GM18951 (cell line): ENCODE measurements at regions not wholly inside any gene's neighbourhood (a gene's known extent, or its start where the extent isn't known, plus 50 kb on each side); places are given as distances from the start of the nearest gene placed in this dataset.

Experiments
- POLR2A ChIP-seq: IDR thresholded peaks from 4 replicates; pipeline ENCODE4 v1.6.1; 2011; ENCODE audit warnings: mild to moderate bottlenecking; ENCODE audit not compliant: insufficient read length, insufficient read depth; ENCODE audit errors: extremely low read depth
- in situ Hi-C: fragments of 300-500 bp; cut with MboI; formaldehyde crosslinking; loops from one replicate; pipeline ENCODE4 v1.12.0; 2022; ENCODE audit warnings: low sequenced_read_pairs, mixed read lengths, inconsistent platforms; ENCODE audit not compliant: unreplicated experiment

DNA sequence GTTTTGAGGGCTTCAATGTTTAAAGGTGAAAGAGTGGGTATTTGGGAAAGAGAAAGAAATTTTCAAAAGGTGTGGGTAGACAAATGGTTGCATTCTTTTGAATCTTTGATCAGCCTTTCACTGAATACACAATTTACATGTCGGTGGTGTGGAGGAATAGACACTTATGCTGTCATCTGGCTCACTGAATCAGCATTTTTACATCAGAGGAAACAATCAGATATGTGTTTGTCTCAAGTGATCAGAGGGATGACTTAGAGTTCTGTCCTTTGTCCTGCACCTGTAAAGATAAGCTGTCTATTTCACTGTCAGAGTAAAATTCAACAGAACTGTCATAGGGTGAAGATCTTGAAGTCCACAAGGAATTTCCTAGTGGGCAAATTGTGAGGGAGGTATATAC, 170.9 kb upstream of the USP25 start:
- in situ Hi-C loops, result no loop called here
- TF ChIP-seq POLR2A, result no peak

DNA sequence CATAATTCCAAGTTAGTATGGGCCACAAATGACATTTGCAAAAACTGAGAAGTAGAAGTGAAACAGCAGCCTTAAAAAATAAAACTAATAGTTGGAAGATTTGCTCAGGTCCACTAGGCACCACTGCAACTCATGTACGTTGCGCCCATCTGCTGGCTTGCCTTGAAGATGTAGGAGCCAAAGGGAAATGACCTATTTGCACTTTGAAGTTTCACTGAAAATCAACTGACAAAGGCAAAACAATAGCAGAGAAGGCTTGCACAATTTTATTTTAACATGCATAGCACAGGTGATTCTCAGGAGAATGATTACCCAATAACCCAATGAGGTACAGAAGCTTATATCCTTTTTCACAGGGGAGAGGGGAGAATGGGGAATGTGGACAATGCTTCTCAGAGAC, 170.1 kb upstream of the USP25 start:
- TF ChIP-seq POLR2A, result no peak
- in situ Hi-C loops, result no loop called here

DNA sequence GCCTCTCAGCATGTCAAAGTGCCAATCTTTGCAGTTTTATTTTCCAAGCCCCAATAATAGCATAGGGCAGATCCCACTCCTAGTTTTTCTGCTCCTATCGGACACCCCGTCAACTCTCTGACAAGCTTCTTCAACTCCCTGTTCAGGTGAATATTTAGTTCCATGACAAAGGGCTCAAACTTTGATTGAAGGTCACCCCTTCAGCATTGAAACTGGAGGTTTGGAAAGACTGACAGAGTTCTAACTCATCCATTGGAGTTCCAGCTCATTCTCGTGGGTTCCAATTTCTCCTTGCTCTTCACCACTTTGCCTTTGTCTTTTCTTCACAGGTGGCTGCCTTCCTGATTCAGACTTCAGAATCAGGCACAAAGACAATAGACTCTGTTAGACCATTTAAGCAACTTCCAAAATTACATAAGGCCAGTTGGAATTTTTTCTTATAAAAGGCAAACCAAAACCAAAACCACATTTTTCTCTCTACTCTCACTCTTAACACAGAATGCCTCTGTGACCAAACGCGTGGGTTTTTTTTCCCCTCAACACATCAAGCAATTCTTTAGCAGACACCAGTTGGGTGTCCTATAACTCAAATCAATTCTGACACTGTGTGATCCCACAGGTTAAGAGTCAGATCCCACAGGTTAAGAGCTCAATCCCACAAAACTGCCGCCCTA, 169.3 kb upstream of the USP25 start:
- no peak for TF ChIP-seq POLR2A
- in situ Hi-C loops, result no loop called here

DNA sequence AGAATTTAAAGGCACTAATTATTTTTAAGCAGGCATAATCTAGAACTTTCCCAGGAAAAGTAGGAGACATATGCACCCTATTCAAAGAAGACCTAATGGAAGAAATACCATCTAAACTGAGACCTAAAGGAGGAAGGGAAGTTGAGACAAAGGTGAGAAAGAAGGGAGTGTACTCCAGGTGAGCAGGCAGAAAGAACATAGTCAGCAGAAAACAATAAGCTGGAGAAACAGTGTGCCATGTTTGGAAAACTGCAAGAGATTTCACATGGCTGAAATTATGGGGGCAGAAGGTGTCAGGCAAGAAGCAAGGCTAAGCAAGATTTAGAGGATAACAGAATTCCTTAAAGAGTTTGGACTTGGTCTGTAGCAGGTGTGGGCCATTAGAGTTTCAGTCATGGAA, 167.0 kb upstream of the USP25 start:
- in situ Hi-C loops, result no loop called here
- no peak for TF ChIP-seq POLR2A

DNA sequence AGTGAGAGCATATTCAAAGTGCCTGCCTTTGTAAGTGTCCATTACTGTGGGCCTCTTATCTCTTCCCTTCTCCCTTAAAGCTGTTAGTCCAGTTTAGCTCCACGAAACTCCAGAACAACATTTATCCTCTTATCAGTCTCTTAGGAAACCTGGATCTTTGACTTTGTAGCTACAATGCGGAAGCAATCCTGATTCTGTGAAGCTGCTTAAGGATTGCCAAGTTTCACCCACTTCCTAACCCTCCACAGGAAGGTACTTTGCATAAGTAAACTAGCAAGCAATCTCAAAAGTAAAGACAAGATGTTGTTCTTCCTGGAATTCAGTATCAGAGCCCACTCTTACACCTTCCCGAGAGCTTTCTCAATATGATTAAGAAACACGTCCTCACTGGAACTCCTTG, 164.9 kb upstream of the USP25 start:
- no peak for TF ChIP-seq POLR2A
- in situ Hi-C loops, result no loop called here

DNA sequence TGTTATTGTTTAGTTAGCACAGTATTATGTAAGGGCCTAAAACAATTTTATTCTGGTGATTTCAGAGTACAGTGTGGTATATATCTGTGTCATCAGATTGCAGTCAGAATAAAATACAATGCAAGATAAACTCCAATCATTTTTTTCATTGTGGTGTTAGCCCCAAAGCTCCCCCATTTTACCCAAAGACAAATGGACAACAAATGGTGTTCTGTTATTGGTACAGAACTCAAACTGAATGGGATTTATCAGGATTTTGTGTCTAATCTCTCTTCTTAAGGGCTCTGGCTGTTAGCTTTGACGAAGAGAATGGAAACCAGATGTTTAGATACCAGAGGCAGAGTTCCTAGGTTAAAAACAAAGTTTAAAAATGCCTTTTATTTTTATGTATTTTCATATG, 163.1 kb upstream of the USP25 start:
- TF ChIP-seq POLR2A, result no peak
- in situ Hi-C loops, result no loop called here

DNA sequence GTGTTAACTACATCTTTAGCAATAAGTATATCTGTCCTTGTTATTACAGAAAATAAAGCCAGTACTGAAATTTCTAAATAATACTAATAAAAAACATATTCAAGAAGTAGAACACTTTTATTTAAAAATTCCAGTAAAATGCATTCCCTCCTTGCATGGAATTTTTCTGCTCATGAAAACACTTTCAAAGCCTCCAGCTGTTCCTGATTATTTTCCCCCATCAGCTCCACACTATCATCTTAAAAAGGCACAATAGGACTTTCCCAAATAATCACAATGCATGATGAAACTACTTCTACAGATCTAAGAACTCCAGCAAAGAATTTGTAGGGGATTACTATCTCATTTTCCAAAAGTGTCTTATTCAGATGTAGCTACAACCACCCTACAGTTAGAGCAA, 162.6 kb upstream of the USP25 start:
- in situ Hi-C loops, result no loop called here
- TF ChIP-seq POLR2A, result no peak

DNA sequence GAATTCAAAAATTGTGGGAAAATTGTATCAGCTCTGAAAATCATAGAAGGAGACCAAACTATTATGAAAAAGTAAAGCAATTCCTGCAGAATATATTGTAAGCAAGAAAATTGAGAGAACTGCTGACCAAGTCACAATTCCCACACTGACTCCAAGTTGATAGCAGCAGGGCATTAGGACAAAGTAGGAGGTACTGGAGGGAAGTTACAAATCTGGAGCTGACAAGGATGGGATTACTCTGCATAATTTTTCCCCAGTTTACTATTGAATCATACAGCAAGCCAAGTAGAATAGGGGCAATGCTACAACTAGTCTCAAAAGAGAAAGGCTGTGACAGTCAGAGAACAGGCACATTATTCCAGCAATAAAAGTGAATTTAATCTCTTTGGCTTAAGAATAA, 161.3 kb upstream of the USP25 start:
- in situ Hi-C loops, result no loop called here
- TF ChIP-seq POLR2A, result no peak

DNA sequence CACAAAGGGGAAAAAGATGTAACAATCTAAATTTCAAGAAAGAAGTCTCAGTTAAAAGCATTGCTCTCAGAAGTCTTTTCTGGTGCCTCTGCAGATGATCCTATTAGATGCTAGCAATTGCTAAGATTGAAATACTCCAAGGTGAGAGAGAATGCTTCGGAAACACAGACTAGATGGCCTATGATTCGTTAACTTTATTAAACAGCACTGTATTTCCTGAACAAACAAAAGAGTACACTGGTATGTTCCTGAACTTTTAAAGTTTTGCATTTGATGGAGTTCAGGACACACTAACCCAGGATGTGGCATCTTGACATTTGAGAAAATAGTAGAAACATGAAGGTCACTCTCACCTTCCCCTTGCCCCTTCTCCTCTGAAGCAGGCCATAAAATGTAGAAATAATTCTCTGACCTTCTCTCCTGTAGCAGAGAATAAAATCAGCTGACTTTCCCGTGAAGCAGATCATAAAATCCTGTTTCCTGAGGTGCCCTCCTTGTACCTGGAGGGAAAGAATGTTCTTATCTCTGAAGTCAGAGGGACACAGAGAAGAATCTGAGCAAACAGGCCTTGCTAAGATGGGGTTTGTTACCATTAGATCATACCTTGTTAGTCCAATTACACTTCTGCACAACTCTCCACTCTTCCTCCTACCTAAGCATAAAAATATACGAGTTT, 142.9 kb upstream of the USP25 start:
- no peak for TF ChIP-seq POLR2A
- in situ Hi-C loops, result no loop called here

DNA sequence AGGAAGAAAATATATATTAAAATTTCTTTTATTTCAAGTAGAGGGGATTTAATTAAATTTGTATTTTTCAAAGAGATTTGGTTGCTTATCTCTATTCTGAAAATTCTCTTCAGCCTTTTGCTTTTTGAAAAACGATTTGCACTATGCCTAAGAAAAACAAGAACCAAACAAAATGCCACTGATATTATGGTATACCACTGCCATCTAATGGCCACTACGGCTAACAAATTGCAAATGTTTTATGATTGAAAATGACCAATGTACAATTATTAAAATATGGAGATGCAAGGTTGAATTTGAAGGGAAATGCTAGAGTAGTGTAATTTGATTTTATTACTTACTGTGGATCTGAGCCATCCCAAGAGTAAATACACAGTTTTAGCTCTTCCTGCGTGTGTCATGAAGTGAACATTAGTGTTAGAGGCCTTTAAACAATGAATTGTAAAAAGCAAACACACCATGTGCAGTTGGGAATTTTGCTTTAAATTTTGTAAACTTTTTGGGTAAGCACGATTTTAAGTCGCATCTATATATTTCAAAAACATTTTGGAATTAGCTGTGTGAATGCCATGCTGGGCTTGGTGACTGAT, 137.4 kb upstream of the USP25 start:
- no peak for TF ChIP-seq POLR2A
- in situ Hi-C loops, result no loop called here

DNA sequence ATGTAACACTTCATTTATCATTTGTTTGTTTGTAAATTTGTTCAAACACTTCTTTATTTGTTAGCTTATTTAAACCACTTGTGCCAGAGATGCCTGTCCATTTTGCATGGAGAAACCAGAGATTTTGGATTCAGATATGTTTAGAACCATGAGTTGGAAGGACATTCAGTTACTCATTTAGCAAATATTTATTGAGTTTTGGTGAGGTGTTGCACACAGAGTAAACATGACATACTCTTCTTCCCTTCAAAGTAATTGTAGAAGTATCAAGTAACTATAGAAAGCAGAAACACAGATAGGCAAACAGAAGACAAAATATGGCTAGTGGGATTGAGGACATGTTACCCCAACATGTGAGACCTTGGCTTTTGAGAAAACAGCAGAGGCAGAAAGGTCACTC, 136.8 kb upstream of the USP25 start:
- TF ChIP-seq POLR2A, result no peak
- in situ Hi-C loops, result no loop called here

DNA sequence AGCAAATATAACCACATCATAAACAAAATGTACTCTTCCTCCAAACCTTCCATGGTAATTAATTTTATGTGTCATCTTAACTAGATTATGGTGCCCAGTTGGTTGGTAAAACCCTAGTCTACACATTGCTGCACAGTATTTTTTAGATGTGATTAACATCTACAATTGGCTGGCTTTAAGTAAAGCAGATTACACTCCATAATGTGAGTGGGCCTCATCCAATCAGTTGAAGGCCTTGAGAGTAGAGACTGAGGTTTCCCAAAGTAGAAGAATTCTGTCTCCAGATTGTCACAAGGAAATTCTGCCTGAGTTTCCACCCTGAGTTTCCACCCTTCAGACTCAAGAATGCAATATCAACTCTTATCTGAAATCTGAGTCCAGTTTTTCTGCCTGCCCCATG, 128.4 kb upstream of the USP25 start:
- no peak for TF ChIP-seq POLR2A
- in situ Hi-C loops, result no loop called here

DNA sequence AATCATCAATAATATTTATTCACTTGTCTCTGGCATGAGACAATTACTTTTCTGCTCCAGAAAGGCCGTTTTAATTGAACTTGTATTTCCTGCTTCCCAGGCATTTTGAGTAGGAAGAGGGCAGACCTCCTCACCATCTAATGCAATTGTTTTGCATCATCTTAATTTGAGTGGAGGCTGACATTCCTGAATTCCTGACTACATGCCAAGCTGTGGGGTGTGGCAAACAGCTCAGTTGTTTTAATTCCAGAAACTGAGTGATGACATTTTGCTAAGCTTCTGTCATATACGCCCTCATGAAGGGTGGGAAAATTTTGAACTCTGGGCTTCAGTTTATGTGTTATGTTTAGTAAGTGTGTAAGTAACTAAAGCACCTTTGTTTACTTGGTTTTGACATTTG, 125.4 kb upstream of the USP25 start:
- no peak for TF ChIP-seq POLR2A
- in situ Hi-C loops, result no loop called here

DNA sequence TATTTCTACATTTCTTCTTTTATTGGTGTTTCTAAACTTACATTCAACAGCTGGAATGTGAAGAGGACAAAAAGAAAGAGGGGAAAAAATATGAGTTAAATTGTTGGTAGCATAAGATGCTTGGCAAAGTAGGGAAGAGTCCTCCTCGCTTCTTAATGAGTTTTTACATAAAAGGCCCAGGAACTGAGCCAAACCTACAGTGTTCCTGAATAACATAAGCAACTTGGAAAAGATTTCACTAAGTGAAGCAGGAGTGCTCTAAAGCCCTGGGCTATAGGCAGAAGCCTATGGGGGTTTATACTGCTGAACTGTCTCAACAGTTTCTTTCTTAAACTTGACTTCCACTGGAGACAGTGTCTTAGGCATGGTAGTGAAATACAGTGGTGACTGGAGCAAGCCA, 115.0 kb upstream of the USP25 start:
- in situ Hi-C loops, result no loop called here
- TF ChIP-seq POLR2A, result no peak

DNA sequence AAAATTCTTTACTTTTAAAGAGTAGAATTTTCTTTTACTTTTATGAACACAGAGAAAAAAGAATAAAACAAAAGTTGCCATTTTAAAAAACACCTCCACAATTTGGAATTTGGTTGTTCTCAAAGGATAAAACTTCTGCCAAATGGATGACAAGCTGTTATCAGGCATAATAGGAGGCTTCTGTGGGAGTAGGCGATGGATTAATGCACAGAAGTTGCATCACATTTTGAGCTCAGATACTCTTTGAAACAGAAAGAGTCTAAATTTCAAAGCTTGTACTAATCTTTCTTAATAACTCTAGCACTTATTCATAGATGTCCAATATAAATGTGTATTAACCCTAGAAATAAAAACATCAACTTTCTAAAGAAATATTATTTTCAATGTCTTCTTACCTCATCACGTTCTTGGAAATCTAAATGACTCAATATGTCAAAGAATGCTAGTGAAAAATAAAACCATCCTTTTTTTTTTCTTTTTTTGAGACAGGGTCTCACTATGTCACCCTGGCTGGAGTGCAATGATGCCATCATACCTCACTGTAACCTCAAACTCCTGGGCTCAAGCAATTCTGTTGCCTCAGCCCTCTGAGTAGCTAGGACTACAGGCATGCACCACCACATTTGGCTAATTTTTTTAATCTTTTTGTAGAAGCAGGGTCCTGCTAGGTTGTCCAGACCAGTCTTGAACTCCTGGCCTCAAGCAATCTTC, 112.8 kb upstream of the USP25 start:
- TF ChIP-seq POLR2A, result no peak
- in situ Hi-C loops, result no loop called here
